H1 (cell line): ENCODE measurements at regions not wholly inside any gene's neighbourhood (a gene's known extent, or its start where the extent isn't known, plus 50 kb on each side); places are given as distances from the start of the nearest gene placed in this dataset.
A peak's percentile ranks its signal among the peaks of the same experiment; 100 is the strongest.

Source experiments
- CTCF ChIA-PET: fragments of 300-600 bp; sonication (Branson Sonifier 250); formaldehyde crosslinking; loops from one replicate; lab custom pipeline; 2021; ENCODE audit not compliant: partially characterized antibody; lab: Charles Lee
- POLR2A ChIA-PET: fragments of 300-600 bp; sonication (Branson Sonifier 250); formaldehyde crosslinking; loops from one replicate; lab custom pipeline; 2021; ENCODE audit warnings: inconsistent platforms; ENCODE audit not compliant: partially characterized antibody; lab: Charles Lee
- DNase-seq, 2 experiments: peaks; one replicate each; pipeline versions ENCODE4 v3.0.0 to v3.0.0-alpha.2; 2010 to 2022; ENCODE audit warnings: low spot score in 2 of 2, low read depth in 1 of 2, mixed read lengths in 1 of 2
- FAIRE-seq: peaks from 2 replicates; lab custom pipeline; 2011; peaks lifted over from hg19 to GRCh38; lab: Jason Lieb, UNC
- H2AFZ ChIP-seq: 2 replicates; pipeline ENCODE4 v1.8.1; 2012; ENCODE audit warnings: low read length, inconsistent platforms
- H2AK5ac ChIP-seq: 2 replicates; pipeline ENCODE4 v1.6.1; 2013; ENCODE audit warnings: low read depth, low read length
- H2BK120ac ChIP-seq: replicated peaks from 2 replicates; pipeline ENCODE3; 2013; ENCODE audit warnings: low read depth, low read length, inconsistent platforms
- H2BK12ac ChIP-seq: 2 replicates; pipeline ENCODE4 v1.6.1; 2013; ENCODE audit warnings: low read depth, low read length
- H2BK15ac ChIP-seq: 2 replicates; pipeline ENCODE4 v1.6.1; 2013; ENCODE audit warnings: low read length
- H2BK20ac ChIP-seq: 2 replicates; pipeline ENCODE4 v1.6.1; 2013; ENCODE audit warnings: low read length
- H2BK5ac ChIP-seq: 2 replicates; pipeline ENCODE4 v1.6.1; 2013; ENCODE audit warnings: low read depth, low read length
- H3K14ac ChIP-seq: 2 replicates; pipeline ENCODE4 v1.6.1; 2013; ENCODE audit warnings: inconsistent platforms; ENCODE audit not compliant: insufficient read length
- H3K18ac ChIP-seq: 2 replicates; pipeline ENCODE4 v1.6.1; 2013; ENCODE audit warnings: low read length; ENCODE audit errors: extremely low read depth
- H3K23ac ChIP-seq: 2 replicates; pipeline ENCODE4 v1.6.1; 2013; ENCODE audit warnings: inconsistent platforms; ENCODE audit not compliant: insufficient read length
- H3K23me2 ChIP-seq: 2 replicates; pipeline ENCODE4 v1.6.1; 2013; ENCODE audit warnings: low read depth, low read length
- H3K27ac ChIP-seq: 2 replicates; pipeline ENCODE4 v1.6.1; 2011; ENCODE audit warnings: low read depth, low read length, inconsistent platforms
- H3K27me3 ChIP-seq, 4 experiments: replicated peaks in 1 of 4; 1 replicate in 1 of 4; 2 replicates in 3 of 4; pipeline versions ENCODE4 v1.6.1 to v1.8.1; 2011 to 2013; ENCODE audit warnings: low read length in 3 of 4, mild to moderate bottlenecking in 3 of 4, inconsistent platforms in 2 of 4, mixed read lengths in 2 of 4, moderate library complexity in 1 of 4; ENCODE audit not compliant: control insufficient read depth in 3 of 4, insufficient read depth in 3 of 4; ENCODE audit errors: extremely low read depth in 1 of 4
- H3K36me3 ChIP-seq, 4 experiments: 2 replicates each; pipeline versions ENCODE4 v1.6.1 to v1.8.1; 2011 to 2013; ENCODE audit warnings: mild to moderate bottlenecking in 4 of 4, low read length in 3 of 4, moderate library complexity in 2 of 4, control low read depth in 1 of 4, inconsistent platforms in 1 of 4; ENCODE audit not compliant: insufficient read depth in 4 of 4, control insufficient read depth in 2 of 4
- H3K4ac ChIP-seq: replicated peaks from 2 replicates; pipeline ENCODE3; 2013; ENCODE audit warnings: low read length, low read depth, mixed read lengths, inconsistent platforms; ENCODE audit not compliant: insufficient read length
- H3K4me1 ChIP-seq, 4 experiments: replicated peaks in 1 of 4; 1 replicate in 1 of 4; 2 replicates in 3 of 4; pipeline versions ENCODE4 v1.6.1 to v1.8.1; 2011 to 2013; ENCODE audit warnings: low read length in 3 of 4, inconsistent platforms in 2 of 4, mixed read lengths in 1 of 4; ENCODE audit not compliant: insufficient read depth in 4 of 4, control insufficient read depth in 3 of 4
- H3K4me2 ChIP-seq, 2 experiments: 2 replicates each; pipeline versions ENCODE4 v1.6.1 to v1.8.1; 2011 to 2013; ENCODE audit warnings: low read depth in 2 of 2, low read length in 2 of 2, control low read depth in 1 of 2, inconsistent platforms in 1 of 2, mild to moderate bottlenecking in 1 of 2; ENCODE audit not compliant: insufficient read depth in 1 of 2
- H3K4me3 ChIP-seq, 4 experiments: fragments of 200-600, 300-600 bp in 1 of 4; sonication (generic), shearing (Covaris generic), sonication (Bioruptor Twin) in 1 of 4; 2 replicates each; pipeline versions ENCODE4 v1.5.1 to v1.8.1; 2011 to 2016; ENCODE audit warnings: low read length in 4 of 4, low read depth in 3 of 4, control low read depth in 2 of 4, inconsistent platforms in 2 of 4, mild to moderate bottlenecking in 2 of 4, mixed read lengths in 1 of 4, moderate library complexity in 1 of 4; ENCODE audit not compliant: insufficient read depth in 2 of 4; ENCODE audit errors: extremely low read depth in 1 of 4
- H3K56ac ChIP-seq: replicated peaks from 2 replicates; pipeline ENCODE3; 2013; ENCODE audit warnings: low read depth, mild to moderate bottlenecking, mixed read lengths, low read length, inconsistent platforms; ENCODE audit not compliant: insufficient read length
- H3K79me1 ChIP-seq: 2 replicates; pipeline ENCODE4 v1.6.1; 2013; ENCODE audit warnings: low read depth, low read length, control low read depth
- H3K79me2 ChIP-seq, 2 experiments: 2 replicates each; pipeline versions ENCODE4 v1.6.1 to v1.8.1; 2012 to 2013; ENCODE audit warnings: low read length in 2 of 2, mild to moderate bottlenecking in 2 of 2, inconsistent platforms in 1 of 2; ENCODE audit not compliant: insufficient read depth in 2 of 2, control insufficient read depth in 1 of 2
- H3K9ac ChIP-seq, 4 experiments: replicated peaks in 1 of 4; 1 replicate in 1 of 4; 2 replicates in 3 of 4; pipeline versions ENCODE4 v1.6.1 to v1.8.1; 2011 to 2013; ENCODE audit warnings: low read depth in 3 of 4, low read length in 3 of 4, control low read depth in 2 of 4, mild to moderate bottlenecking in 2 of 4, moderate library complexity in 2 of 4, inconsistent platforms in 1 of 4; ENCODE audit errors: extremely low read depth in 1 of 4
- H3K9me3 ChIP-seq, 2 experiments: 2 replicates each; pipeline versions ENCODE4 v1.6.1 to v1.8.1; 2012 to 2013; ENCODE audit warnings: mild to moderate bottlenecking in 2 of 2, moderate library complexity in 2 of 2, control low read depth in 1 of 2, inconsistent platforms in 1 of 2, low read depth in 1 of 2, low read length in 1 of 2, mixed read lengths in 1 of 2; ENCODE audit not compliant: insufficient read depth in 2 of 2
- H4K20me1 ChIP-seq, 2 experiments: replicated peaks in 1 of 2; 2 replicates each; pipeline versions ENCODE3 to v1.8.1; 2011 to 2013; ENCODE audit warnings: inconsistent platforms in 2 of 2, low read length in 2 of 2, mild to moderate bottlenecking in 1 of 2; ENCODE audit not compliant: insufficient read depth in 2 of 2, control insufficient read depth in 1 of 2
- H4K5ac ChIP-seq: 2 replicates; pipeline ENCODE4 v1.6.1; 2013; ENCODE audit warnings: low read length, low read depth, mixed read lengths, inconsistent platforms; ENCODE audit not compliant: insufficient read length
- H4K8ac ChIP-seq: 2 replicates; pipeline ENCODE4 v1.8.0; 2013; ENCODE audit warnings: mild to moderate bottlenecking, moderate library complexity, low read length, inconsistent platforms; ENCODE audit not compliant: insufficient read depth; ENCODE audit errors: extremely low read depth
- H4K91ac ChIP-seq: replicated peaks from 2 replicates; pipeline ENCODE3; 2013; ENCODE audit warnings: low read length, mixed read lengths, inconsistent platforms; ENCODE audit not compliant: insufficient read length
- BACH1 ChIP-seq: IDR thresholded peaks from 2 replicates; pipeline ENCODE4 v1.6.1; 2012; ENCODE audit warnings: low read length, improper control_type of control experiment
- RAD21 ChIP-seq, 2 experiments: IDR thresholded peaks in 1 of 2; conservative IDR thresholded peaks in 1 of 2; 2 replicates each; pipeline ENCODE4 v1.6.1; 2011; ENCODE audit warnings: low read depth in 2 of 2, low read length in 2 of 2, improper control_type of control experiment in 1 of 2, inconsistent platforms in 1 of 2, mild to moderate bottlenecking in 1 of 2, moderate library complexity in 1 of 2
- WGBS, 2 experiments: shearing (Covaris generic) in 1 of 2; methylation state at CpG; one replicate each; pipeline versions ENCODE4 v1.1.6 to v1.1.7; 2013 to 2015; ENCODE audit warnings: low lambda C conversion rate in 2 of 2, mixed read lengths in 2 of 2, inconsistent platforms in 1 of 2, low coverage in 1 of 2, missing lambda C conversion rate in 1 of 2; ENCODE audit not compliant: insufficient replicate concordance in 2 of 2, insufficient coverage in 1 of 2, insufficient read length in 1 of 2; ENCODE audit errors: extremely low coverage in 1 of 2, missing lambda C conversion rate in 1 of 2; 5-methylcytosine and 5-hydroxymethylcytosine counted together
- TF ChIP-seq, protein P1 (sequence below): IDR thresholded peaks from 2 replicates; pipeline ENCODE4 v1.6.1; 2011; ENCODE audit warnings: low read length, improper control_type of control experiment

DNA sequence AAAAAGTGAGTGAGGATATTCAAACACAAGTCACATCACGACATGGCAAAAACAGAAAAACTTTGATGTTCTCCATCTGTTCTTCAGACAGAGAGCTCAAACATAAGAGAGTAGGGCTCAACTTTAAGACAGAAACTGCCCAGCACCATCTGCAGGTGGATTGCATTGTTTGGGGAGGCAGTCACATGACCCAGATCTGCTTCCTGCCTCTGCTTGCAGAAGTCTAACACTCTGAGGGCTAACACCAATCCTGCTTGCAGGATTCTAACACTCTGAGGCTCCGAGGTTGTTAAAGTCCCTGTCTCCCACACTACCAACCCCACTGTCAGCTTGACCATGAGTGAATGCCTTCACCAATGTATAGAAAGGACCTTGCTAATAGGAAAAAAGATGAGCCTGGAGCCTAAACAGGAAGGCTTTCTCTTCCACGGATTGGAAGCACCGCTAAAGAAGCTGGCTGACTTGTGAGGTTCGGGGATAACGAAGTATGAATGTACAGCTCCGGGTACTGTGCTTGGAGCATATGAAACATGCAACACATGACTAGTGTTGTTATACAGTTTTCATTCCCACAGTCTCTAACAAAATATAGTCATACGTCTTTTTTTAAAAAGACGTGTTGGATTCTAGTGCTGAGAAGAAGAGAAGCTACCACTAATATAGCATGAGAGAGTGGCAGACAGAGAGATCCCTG is 176.6 kb upstream of the CREB1 start:
- Histone ChIP-seq H3K27ac (no peak overlapping the region), H3K36me3 (no peaks in the 10 kb centered on the region), H3K9me3 (no peaks in the 10 kb centered on the region), H2BK15ac (0 out of 2 replicates have a peak overlapping the region, but pooled peaks have one; percentile 61), H2AFZ (peak overlapping the region; percentile 100), H4K20me1 (no peaks in the 10 kb centered on the region), H3K4ac (no peak overlapping the region), H3K4me1 (peaks cover 0 to 3% (median 0%) of the 10 kb centered on the region in 4 experiments; a peak in 3 of 7 replicates), H2BK120ac (no peak overlapping the region), H3K9ac (no peak overlapping the region), H4K5ac (no peak overlapping the region), H3K23me2 (no peaks in the 10 kb centered on the region), H3K79me1 (no peaks in the 10 kb centered on the region), H4K8ac (no peak overlapping the region), H2BK20ac (peak overlapping the region; percentile 80; the same call in 1 of the 2 replicates), H3K56ac (no peak overlapping the region), H3K4me2 (no peak overlapping the region; a peak in 1 of 4 replicates), H3K23ac (no peak overlapping the region), H3K4me3 (no peak overlapping the region), H2BK12ac (0 out of 2 replicates have a peak overlapping the region, but pooled peaks have one; percentile 75), H3K79me2 (no peaks in the 10 kb centered on the region), H2AK5ac (0 out of 2 replicates have a peak overlapping the region, but pooled peaks have one; percentile 24), H3K14ac (no peak overlapping the region), H3K27me3 (no peaks in the 10 kb centered on the region), H2BK5ac (no peak overlapping the region), H3K18ac (peak overlapping the region; percentile 55), H4K91ac (no peak overlapping the region)
- 81% methylated on average over 9 of the region's 9 CpGs; no CpG with 5 or more reads in 1 of the 2 experiments for WGBS, 2 experiments
- DNase-seq (no peak), FAIRE-seq (no peak)
- ChIA-PET POLR2A (interaction anchor here (1.0 kb wide), 1 partner anchor 173 kb away, joined by 3 read pairs; no protein-coding TSS in a partner anchor), CTCF (interaction anchor here (0.6 to 1.4 kb wide), 6 partner anchors 9 to 570 kb away, joined by 3 to 7 read pairs (median 3); no protein-coding TSS in a partner anchor)
- TF ChIP-seq BACH1 (no peak), RAD21 (IDR thresholded peaks at IDR 0.05 in 1 of 2, conservative IDR thresholded peaks at IDR 0.05 in 1 of 2; ENCODE audit: low read depth in 2 of 2, low read length in 2 of 2) (peak in 1 of 2 experiments; percentile 24; a peak in 1 of 4 replicates)
- TF ChIP-seq, protein P1, sequence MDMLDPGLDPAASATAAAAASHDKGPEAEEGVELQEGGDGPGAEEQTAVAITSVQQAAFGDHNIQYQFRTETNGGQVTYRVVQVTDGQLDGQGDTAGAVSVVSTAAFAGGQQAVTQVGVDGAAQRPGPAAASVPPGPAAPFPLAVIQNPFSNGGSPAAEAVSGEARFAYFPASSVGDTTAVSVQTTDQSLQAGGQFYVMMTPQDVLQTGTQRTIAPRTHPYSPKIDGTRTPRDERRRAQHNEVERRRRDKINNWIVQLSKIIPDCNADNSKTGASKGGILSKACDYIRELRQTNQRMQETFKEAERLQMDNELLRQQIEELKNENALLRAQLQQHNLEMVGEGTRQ, result peak; percentile 73
